AG20443 (cell line): ENCODE measurements at regions not wholly inside any gene's neighbourhood (a gene's known extent, or its start where the extent isn't known, plus 50 kb on each side); places are given as distances from the start of the nearest gene placed in this dataset.

Experiments used
- DNase-seq: peaks from one replicate; pipeline ENCODE4 v3.0.0; 2012; ENCODE audit warnings: low spot score, mixed read lengths

DNA sequence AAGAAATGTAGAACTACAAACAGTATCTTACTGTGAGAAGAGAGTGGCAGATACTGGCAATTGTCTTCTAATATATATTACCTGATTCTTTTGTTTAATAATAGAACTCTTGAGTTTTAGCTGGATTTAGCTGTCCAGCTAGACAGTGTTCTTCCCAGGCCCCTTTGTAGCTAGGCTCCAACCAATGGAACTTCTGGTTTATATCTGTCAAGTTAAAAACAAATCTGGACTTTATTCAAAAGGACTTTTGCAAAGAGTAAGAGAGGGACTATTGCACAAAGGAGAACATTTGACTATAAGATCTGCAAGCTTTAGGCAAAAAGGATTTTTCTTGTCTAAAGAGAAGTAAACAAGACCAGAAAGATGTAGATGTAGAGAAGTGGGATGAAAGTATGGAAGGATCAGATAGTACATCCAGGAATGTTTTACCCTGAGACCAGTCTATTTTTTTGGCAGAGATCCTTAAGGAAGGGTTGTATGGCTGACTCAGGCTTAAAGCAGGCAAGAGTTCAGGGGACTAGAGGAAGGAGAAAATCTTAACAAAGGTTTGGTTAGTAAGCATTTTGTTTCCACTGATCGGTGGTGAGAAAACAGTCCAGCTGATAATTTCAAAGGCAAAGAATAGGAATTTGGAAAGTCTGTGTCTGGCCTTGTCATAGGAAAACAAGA, 111.1 kb upstream of the PLEKHA5 start:
- DNase-seq: peak; percentile 65

DNA sequence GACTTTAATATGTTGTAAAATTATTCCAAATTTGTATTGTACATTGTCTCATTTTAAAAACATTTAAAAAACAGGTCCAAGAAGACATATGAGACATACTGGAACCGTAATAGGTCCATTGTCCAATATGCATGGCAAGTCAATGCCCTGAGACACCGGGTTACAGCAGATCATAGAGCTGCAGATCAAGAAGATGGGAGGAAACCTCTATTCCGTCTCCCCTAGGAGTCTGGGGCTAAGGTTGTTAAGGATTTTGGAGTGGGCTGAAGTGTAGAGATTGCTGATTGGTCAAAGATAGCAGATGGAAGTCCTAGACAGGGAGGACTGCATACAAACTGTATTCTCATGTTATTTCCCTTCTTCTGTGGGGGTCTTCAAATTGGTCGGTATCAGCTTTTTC, 108.3 kb upstream of the PLEKHA5 start:
- DNase-seq: no peak

DNA sequence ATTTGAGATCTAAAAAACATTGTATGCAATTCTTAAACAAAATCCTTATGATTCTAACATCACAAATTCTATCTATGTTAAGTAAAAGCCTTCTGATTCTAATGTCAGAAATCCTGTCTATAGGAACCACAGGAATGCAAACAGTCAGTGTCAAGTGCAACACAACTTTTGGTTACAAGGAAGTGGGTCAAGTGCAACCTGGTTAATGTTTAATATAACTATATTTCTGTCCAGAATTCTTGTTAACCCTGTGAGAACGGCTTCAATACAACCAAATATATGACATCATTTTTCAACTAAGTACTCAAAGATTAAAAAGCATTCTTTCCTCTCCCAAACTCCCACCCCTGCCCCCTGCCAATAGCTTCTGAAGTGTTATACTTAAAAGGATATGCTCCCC, 107.9 kb upstream of the PLEKHA5 start:
- no peak for DNase-seq

DNA sequence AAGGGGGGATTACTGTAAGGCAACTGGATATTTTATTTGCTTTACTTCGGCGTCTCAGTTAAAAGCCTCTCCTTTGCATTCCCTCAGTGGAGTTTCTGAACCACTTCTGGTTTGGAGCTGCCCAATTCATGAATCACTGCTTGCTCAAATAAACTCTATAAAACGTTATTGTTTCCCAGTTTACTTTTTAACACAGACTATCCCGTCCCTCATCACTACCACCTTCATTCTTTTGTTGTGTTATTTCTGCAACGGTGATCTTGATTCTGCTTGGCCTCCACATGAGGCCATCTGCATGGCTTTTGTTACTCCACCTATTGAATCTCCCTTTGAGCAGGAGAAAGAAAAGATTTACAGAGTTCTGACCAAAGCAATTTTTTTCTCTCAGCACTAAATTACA, 104.0 kb upstream of the PLEKHA5 start:
- DNase-seq: no peak

DNA sequence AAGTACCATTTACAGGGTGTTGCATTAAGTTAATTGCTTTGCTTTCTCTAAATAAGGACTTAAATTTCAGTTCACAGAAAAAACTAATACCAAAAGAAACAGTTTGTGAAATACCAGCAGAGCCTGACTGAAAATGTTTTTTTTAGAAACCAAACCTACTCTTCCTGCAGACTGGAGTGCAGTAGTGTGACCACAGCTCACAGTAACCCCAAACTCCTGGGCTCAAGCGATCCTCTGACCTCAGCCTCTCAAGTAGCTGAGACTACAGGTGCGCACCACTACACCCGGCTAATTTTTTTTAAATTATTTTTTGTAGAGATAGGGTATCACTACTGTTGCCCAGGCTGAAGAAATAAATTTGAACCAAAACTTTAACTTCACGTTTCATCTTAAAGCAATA, 103.5 kb upstream of the PLEKHA5 start:
- DNase-seq: no peak

DNA sequence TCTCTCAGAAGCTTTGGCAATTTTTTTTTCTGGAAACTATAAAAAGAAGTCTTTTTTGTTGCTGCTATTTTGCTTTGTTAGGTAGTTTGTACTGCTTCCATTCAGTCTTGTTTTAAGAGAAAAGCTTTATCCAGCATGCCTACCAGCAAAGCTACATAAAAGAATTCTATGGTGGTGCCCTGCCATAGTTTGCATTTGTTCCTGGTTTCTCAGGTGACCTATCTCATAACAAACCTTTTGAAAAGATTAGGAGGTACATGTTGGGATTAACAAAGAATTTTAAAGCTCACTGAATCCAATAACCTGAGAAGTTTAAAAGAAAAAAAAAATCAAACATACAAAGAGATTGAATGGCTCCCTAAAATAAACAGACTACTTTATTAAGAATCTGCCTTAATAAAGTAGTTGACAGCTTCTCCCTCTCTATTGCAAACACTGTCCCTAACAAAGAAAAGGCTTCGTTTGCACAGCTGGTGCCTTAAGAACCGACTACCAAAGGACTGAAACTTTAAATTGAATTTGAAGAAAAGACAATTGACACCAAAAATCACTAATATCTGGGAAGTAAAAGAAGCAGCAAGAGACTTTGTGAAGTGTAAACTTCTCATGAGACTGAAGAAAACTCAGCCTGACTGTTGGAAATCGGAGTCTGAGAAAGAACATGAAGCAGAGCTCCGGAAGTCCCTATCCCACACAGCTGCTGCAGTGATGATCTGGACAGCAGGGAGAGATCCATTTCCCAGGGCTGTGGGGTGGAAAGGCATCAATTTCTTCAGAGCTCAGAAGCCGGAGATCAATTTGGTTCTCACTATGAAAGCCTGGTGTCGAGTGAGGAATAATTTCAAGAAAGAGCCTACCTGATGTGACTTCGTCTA, 102.7 kb upstream of the PLEKHA5 start:
- no peak for DNase-seq

DNA sequence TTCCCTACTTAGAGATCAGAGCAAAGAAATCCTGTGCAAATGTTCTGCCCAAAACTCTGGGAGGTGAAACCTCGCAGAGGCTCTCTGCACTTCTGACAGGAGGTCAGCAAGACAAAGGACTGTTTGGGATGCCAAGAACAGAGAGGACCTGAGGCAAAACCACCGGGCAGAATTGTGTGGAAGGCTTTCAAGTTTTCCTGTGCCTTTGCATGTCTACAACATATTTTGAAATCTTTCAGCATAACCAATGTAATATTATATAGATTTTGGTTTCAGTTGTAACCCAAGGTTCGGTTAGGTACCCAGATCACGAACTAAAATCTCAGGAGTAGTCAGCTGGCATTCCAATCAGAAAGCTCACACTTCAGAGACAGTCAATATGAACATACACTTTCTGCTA, 99.4 kb upstream of the PLEKHA5 start:
- no peak for DNase-seq

DNA sequence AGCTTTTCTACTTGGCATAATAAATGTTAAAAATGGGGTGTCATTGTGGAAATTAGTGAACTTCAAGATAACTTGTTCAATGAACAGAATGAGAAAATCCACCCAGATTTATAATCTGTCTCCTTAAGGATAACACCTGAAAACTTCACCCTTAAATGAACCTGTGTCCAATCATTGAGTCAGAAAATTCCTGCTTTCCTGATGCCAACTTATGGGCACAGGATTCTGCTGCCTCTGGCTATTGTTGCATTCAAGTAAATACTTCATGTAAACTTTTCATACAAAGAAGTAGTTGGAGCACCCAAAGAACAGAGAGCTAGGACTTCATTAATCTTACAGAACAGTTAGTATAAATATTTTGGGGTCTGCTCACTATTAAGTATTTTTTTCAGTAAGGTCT, 98.9 kb upstream of the PLEKHA5 start:
- DNase-seq: no peak

DNA sequence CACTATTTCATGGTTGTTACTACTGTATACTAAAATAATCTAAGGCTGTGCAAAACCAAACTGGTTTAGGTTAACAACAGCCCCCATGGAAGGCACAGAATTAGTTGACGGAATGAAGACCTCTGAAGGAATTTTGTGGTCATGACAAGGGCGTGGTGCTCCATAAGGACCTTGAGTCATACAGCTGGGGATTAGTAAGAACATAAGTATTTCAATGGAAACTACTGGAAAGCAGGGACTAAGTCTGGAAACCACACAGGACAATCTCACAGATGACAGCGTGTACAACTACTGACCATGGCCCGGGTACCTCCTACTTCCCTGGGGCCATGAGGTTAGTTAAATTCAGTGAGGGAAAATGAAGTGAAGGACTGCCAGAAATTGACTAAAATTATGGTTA, 98.5 kb upstream of the PLEKHA5 start:
- peak; percentile 91 for DNase-seq

DNA sequence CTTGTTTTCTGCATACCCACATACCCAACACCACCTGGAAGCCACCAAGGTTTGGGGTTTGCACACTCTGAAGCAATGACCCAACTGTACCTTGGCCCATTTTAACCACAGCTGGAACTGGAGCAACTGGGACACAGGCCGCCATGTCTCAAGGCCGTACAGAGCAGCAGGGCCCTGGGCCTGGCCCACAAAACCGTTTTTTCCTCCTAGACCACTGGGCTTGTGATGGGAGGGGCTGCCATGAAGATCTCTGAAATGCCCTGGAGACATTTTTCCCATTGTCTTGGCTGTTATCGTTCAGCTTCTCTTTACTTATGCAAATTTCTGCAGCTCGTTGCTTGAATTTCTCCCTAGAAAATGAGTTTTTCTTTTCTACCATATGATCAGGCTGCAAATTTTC, 96.7 kb upstream of the PLEKHA5 start:
- DNase-seq: no peak

DNA sequence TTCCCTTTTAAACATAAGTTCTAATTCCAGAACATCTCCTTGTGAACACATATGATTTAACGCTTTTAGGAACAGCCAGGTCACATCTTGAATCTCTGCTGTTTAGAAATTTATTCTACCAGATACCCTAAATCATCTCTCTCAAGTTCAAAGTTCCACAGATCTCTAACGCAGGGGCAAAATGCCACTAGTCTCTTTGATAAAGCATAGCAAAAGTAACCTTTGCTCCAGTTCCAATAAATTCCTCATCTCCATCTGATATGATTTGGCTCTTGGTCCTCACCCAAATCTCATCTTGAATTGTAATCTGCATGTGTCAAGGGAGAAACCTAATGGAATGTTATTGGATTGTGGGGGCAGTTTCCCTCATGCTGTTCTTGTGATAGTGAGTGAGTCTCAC, 96.3 kb upstream of the PLEKHA5 start:
- no peak for DNase-seq

DNA sequence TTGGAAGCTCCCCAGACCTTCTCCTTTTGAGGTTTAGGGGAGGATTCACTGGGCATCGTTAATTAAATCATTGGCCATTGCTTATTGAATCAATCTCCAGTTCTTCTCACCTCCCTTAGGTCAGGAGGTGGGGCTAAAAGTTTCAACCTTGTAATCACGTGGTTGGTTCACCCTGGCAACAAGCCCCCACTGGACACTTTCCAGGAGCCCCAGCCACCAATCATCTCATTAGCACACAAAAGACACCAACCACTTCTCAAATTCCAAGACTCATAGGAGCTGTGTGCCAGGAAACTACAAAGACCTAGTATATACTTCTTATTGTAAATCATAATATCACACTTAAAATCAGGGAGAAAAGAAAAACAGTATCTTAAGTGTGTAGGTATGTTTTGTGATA, 94.6 kb upstream of the PLEKHA5 start:
- DNase-seq: no peak

DNA sequence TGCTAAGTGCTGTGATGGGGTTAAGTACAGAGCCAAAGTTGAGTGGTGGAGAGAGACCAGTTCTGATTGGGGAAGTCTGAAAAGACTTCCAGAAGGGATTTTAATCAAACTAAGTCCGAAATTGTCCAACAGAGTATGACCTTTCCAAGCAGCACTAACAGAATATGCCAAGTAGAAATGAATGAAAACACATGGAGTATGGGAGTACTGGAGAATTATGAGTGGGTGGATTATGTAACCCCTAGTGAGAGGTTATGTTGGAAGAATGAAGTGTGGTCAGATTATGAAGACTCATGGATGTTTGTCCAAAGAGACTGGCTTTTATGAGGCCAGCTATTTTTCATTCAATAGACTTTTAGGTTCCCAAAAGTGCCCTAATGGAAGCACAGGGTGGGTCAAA, 94.0 kb upstream of the PLEKHA5 start:
- peak; percentile 68 for DNase-seq

DNA sequence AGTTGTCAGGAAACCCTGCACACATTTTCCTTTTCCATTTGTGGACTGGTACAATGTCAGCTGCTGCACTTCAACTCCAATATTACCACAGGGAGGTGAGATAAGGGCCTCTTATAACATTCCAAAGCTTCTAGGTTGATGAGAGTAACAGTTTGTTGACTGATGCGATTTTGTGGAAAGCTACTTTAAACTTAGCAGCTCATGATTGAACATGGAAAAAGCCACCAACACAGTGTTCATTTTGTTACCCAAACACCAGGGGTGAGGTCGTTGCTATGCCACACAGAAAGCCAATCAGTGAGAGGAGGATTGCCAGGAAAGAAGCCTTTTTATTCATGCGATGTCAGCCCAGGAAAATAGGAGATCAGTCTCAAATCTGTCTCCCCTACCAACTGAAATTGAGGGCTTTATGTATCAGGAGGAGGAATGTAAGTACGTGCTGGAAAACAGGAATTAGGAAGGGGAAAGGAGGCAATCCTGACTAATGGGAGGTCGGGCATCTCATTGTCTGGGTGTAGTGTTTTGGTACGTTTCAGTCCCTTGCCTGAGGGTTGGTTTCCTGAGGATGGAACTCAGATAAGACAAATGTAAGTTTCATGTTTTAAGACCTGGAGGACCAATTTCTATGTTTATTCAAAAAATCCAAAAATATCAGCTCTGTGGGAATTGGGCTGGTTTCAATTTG, 92.7 kb upstream of the PLEKHA5 start:
- DNase-seq: no peak

DNA sequence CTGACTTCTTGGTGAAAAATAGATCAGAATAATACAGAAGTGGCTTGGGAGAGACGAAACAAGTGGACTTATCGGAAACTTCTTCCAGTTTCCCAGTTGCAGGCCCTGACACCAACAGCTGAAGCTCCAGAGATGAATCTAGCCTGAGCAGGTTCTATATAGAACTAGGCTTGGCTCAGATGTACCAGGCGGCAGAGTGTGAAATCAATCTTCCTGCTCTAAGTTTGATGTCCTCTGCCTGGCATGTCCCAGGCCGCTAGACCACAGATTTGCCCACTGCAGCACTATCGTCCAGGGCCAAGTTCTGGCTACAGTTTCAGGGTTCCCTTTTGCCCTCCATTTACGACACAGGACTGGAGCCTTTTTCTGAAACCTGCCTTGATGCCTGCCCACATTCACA, 91.3 kb upstream of the PLEKHA5 start:
- no peak for DNase-seq

DNA sequence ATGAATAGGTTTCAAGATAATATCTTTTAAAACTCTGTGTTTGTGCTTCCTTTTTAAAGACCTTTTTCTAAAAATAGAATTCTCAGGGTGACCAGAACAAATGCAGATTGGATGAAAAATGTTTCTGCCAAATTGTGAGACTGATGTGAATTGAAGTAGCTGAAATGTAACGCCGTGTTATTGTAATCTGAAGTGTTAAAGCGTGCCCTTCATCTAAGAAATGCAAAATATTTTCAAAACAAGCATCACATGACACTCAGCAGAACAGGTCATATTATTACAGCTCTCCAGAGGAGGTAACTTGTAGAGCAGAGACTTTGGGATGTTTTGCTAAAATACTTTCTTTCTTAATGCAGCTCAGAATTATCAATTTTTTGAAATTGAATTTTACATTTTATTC, 90.0 kb upstream of the PLEKHA5 start:
- no peak for DNase-seq

DNA sequence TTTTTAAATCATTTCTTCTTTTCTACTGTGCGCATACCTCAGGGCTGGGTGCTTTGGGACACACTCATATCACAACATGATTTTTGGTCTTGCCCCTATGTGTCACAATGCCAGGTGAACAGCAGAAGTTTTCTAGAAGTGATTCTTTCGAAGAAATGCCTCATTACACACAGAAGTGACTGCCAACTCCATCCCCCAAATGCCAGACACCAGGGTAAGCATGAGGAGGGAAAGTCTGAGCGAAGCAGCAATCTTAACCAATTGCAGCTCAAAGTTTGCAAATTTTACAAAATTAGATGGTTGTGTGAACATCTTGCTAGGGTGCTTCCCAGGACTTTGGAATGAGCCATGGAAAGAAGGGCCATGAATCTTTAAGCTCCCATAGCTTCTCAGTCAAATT, 87.3 kb upstream of the PLEKHA5 start:
- DNase-seq: no peak

DNA sequence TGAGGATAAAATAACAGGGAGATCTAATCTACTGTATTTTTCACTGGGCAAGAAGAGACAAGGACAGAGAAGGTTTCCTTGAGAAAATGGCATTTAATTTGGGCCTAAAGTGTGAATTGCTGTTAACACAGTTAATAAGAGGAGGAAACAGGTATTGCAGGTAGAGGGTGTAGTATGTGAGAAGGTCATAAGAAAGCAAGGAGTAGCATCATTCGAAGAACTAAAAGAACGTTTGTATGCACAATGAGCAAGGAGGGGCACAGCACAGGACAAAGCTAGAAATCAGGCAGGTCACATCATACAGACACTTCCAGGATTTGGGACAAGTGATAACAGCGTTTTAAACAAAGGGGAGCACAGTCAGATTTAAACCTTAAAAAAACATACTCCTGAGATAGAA, 85.1 kb upstream of the PLEKHA5 start:
- no peak for DNase-seq

DNA sequence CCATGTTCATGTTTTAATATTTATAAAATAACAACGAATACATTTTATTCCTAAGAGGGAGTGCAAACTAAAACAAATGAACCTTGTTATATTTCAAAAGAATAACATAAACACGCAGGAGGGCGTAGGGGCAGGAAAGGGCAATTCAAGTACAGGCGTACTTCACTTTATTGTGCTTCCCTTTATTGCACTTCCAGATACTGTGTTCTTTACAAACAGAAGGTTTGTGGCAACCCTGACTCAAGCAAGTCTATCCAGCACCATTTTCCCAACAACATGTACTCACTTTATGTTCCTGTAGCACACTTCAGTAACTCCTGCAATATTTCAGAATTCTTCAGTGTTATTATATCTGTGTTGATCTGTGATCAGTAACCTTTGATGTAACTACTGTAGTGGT, 84.6 kb upstream of the PLEKHA5 start:
- no peak for DNase-seq

DNA sequence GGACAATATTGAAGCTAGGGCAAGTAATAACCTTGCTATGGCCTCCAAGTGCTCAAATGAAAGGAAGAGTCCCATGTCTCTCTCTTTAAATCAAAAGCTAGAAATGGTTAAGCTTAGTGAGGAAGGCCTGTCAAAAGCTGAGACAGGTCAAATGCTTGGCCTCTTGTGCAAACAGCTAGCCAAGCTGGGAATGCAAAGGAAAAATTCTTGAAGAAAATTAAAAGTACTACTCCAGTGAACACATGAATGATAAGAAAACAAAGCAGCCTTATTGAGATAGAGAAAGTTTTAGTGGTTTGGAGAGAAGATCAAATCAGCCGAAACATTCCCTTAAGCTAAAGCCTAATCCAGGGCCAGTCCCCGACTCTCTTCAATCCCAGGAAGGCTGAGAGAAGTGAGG, 84.1 kb upstream of the PLEKHA5 start:
- DNase-seq: no peak

DNA sequence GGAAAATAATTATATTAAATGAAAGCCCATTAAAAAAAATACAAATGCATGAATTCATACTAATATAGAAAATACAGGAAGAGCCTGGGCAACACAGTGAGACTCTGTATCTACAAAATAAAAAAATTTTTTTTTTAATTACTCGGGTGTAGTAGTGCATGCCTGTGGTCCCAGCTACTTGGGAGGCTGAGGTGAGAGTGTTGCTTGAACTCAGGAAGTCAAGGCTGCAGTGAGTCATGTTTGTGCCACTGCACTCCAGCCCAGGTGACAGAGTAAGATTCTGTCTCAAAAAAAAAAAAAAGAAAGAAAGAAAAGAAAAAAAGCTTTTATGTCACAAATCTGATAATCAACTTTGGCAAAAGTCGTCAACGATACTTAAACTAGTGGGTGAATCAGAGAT, 80.6 kb upstream of the PLEKHA5 start:
- DNase-seq: no peak

DNA sequence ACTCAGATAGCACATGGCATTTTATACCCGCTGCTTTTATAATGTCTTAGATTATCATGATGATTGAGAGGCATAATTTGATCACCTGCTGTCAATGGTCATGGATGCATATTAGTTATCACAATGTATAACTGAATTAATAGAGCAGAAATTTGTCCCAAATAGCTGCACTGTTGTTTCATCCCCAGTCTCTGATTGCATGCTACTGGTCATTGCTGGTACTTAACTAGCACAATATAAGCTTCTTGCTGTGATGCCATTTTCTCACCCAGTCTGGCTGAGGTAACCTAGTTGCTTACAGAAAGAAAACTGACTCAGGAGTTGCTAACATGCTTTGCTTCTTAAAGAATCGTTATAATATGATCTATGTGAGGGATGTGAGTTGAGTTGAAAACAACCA, 76.8 kb upstream of the PLEKHA5 start:
- no peak for DNase-seq

DNA sequence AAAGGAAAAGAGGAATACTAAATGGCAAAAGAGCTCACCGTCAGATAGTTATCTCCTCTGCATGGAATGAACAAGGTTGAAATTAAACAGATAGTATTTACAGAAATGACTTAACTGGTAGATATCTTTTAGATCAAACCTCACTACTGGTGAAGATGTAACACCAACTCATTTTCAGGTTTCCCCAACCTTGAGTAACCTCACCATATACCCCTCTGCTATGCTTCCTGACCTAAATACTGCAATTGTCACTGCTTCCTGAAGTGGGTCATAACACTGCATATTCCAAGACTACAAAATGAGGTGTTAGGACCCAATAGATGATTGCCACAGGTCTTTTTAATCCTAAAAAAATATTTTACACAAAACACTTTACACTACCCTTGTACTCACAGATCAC, 76.3 kb upstream of the PLEKHA5 start:
- DNase-seq: no peak
